HG03571 (cell line): ENCODE measurements at regions not wholly inside any gene's neighbourhood (a gene's known extent, or its start where the extent isn't known, plus 50 kb on each side); places are given as distances from the start of the nearest gene placed in this dataset.
"Not testable (repeated sequence)": the region's sequence is repeated elsewhere in the genome, so short reads cannot be mapped to it uniquely, and the experiment has no call there.

Experiments used
- ATAC-seq: cut with Tn5 transposase; IDR thresholded peaks from one replicate; pipeline ENCODE4 v1.9.1; 2021; ENCODE audit not compliant: unreplicated experiment

- no peak for ATAC-seq
Observed at GRCh38 chr2:145755019-145755837, 1235.3 kb upstream of the ZEB2 start.

GRCh38 chr2:145753966-145754365 is 1234.0 kb upstream of the ZEB2 start:
- no peak for ATAC-seq

- ATAC-seq: no peak
Observed at GRCh38 chr2:145753041-145753608, 1233.2 kb upstream of the ZEB2 start.

GRCh38 chr2:145752091-145752806 is 1232.3 kb upstream of the ZEB2 start:
- ATAC-seq: peak; percentile 27

- peak; percentile 83 for ATAC-seq
Observed at GRCh38 chr2:145751629-145752028, 1231.7 kb upstream of the ZEB2 start.

- ATAC-seq: no peak
Observed at GRCh38 chr2:145751155-145751554, 1231.2 kb upstream of the ZEB2 start.

GRCh38 chr2:145750612-145751011 is 1230.7 kb upstream of the ZEB2 start:
- ATAC-seq: no peak

GRCh38 chr2:145750144-145750543 is 1230.2 kb upstream of the ZEB2 start:
- no peak for ATAC-seq

- no peak for ATAC-seq
Observed at GRCh38 chr2:145749556-145749955, 1229.6 kb upstream of the ZEB2 start.

- peak; percentile 51 for ATAC-seq
Observed at GRCh38 chr2:145748927-145749326, 1229.0 kb upstream of the ZEB2 start.

GRCh38 chr2:145747715-145748114 is 1227.8 kb upstream of the ZEB2 start:
- no peak for ATAC-seq

- not testable (repeated sequence) for ATAC-seq
Observed at GRCh38 chr2:145745387-145745721, 1225.4 kb upstream of the ZEB2 start.

GRCh38 chr2:145744541-145745386 is 1224.8 kb upstream of the ZEB2 start:
- ATAC-seq: peak; percentile 55

GRCh38 chr2:145743011-145743410 is 1223.1 kb upstream of the ZEB2 start:
- no peak for ATAC-seq

GRCh38 chr2:145741636-145742035 is 1221.7 kb upstream of the ZEB2 start:
- no peak for ATAC-seq

- ATAC-seq: no peak
Observed at GRCh38 chr2:145741181-145741580, 1221.3 kb upstream of the ZEB2 start.

- no peak for ATAC-seq
Observed at GRCh38 chr2:145740302-145740701, 1220.4 kb upstream of the ZEB2 start.

- ATAC-seq: peak; percentile 59
Observed at GRCh38 chr2:145739681-145740080, 1219.8 kb upstream of the ZEB2 start.

GRCh38 chr2:145736871-145737270 is 1217.0 kb upstream of the ZEB2 start:
- no peak for ATAC-seq

- no peak for ATAC-seq
Observed at GRCh38 chr2:145731467-145731866, 1211.5 kb upstream of the ZEB2 start.
